HG02588 (cell line): ENCODE measurements at regions not wholly inside any gene's neighbourhood (a gene's known extent, or its start where the extent isn't known, plus 50 kb on each side); places are given as distances from the start of the nearest gene placed in this dataset.
"Not testable (repeated sequence)": the region's sequence is repeated elsewhere in the genome, so short reads cannot be mapped to it uniquely, and the experiment has no call there.

Experiments
- ATAC-seq: cut with Tn5 transposase; IDR thresholded peaks from one replicate; pipeline ENCODE4 v1.9.1; 2021; ENCODE audit warnings: mild to moderate bottlenecking, moderate library complexity; ENCODE audit not compliant: unreplicated experiment

DNA sequence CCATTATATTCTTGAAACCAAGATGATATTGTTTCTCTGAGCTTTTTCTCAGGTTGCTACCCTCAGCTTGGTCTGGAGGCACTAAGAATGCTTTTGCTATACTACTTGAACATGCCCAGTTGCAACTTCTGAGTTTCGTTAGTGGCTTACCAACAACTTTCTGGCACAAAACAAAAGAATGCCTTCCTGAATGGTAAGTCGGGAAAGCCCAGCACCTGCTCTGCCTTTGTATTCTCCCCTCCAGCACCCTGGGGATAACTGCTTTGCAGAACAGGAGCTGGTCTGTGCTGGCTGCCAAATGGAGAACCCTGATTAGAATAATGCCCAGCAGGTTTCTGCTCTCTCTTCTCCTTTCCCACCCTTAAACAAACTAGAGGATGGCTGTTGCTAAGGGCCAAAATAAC is 149.3 kb downstream of the TGFB2 start:
- ATAC-seq = no peak

DNA sequence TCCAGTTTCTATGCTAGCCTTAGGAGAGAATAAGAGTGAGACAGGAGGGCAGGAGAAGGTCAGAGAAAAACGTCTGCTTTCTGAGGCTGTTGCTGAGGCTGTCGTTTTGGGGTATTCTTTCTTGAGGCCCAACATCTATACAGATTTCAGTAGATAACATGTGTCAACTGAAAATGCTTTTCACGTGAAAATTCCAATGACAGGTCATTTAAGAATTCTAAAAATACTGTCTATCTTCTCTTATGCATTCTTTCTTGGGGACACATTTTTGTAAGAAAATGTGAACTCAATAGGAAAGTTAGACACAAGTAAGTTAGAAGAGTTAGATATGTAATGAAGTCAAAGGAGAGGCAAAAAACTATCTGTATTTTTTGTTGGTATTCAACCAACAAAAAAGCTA is 150.8 kb downstream of the TGFB2 start:
- ATAC-seq = no peak

DNA sequence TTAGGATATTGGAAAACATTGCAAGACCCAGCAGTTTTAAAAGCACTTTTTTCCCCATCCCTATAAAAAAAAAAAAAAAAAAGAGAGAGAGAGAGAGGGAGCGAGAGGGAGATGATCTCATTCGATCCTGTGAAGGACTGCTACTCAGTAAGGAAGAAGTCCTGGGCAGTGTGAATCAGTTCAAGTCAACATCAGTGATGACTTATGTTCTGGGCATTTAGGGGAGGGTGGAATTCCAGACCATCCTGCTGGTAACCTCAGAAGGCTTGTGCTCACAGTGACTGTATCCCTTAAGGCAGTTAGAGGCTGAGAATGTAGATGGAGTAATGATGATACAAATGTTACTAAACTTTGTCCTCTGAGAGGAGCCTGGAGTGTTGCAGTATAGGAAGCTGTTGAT is 151.4 kb downstream of the TGFB2 start:
- no peak for ATAC-seq

DNA sequence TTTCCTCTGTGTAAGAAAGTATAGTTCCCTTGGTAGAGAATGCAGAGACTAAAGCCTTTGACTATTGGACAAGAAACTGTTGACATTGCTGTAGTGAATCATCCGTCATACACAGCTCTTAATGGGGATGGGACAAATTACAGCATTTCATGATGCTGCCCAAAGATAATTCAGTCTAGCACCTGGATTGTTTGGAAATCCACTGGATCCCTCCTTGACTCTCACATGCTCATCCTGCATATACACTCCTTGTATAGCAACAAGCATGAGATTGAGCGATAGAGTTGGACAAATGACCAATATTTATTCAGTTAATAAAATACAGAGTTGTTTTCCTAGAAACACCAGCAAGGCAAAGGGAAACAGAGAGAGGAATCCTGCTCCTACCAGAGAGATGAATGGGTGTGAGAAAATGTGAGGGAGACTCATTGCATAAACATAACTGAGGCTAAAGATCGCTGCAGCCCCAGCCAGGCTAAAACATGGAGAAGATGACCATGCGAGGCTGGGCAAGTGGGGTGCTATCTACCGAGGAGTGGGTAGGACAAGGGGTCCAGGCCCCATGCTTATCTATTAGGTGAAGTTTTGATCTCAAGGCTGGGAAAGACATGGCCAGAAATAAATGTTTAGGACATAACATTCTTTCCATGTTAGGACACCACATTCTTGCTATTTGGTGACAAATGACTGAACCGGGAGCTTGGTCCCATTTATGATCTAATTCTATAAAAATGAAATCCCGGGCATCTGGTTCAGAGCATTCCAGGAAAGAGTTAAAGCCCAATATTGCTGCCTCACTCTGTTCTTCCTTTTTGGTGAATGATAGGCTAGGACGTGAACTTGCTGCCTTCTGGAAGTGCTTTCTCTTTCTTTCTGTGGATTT is 153.2 kb downstream of the TGFB2 start:
- ATAC-seq = no peak

DNA sequence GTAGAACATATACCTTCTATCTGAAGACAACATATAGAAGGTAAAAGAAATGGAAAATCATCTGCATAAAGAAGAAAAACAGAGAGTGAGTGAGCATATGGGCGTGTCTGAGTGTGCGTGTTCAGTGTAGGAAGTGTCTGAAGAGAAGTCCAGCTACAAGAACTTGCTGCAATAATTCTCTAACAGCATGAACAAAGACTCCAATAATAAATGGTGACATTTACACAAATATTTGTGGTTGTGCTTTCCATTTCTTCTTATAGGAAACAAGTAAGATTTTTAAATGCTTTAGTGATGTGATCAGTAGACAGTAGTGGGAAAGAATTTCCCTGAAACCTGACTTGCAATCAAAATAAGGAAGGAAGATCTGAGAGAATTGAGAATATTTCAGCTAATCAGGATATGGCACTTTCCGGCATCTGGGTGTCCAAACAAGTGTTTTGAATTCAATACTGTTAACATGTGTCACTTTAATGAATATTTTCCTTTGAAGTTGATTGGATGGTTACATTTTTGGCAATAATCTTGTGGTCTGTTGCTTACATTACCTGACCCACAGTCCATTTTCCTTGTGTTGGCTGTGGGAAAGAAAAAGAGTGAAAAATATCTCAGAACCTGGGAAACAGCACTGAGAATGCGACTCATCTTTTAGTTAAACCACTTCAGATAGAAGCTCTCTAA is 154.0 kb downstream of the TGFB2 start:
- no peak for ATAC-seq

DNA sequence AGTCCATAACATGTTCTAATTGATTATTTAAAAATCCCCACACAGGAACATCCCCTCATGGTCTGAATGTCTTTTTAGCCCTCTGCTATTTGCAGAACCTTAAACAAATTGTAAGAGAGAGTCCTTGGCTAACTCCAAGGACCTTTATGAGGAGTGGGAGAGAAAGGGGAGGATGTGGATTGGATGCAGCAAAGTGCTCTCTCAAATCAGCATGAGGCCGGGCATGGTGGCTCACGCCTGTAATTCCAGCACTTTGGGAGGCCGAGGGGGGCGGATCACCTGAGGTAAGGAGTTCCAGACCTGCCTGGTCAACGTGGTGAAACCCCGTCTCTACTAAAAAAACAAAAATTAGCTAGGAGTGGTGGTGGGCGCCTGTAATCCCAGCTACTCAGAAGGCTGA is 154.8 kb downstream of the TGFB2 start:
- ATAC-seq = no peak

DNA sequence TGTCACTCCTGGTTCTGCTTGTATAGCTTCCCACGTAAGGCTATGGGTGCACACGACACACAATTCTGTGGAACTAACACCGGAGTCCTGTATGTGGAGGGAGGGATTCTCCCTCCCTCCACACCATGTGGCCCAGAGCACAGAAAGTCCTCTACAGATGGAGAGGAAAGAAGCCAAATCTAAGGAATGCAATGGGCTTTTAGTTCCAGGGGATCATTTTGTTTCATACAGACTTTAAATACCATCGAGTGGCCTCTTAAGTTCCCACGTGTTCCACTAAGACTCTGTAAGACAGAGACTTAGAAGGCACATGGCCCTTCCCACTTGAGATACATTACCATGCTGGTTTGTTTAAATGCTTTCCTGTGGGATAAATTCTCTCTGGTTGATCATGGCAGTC is 156.0 kb downstream of the TGFB2 start:
- no peak for ATAC-seq

DNA sequence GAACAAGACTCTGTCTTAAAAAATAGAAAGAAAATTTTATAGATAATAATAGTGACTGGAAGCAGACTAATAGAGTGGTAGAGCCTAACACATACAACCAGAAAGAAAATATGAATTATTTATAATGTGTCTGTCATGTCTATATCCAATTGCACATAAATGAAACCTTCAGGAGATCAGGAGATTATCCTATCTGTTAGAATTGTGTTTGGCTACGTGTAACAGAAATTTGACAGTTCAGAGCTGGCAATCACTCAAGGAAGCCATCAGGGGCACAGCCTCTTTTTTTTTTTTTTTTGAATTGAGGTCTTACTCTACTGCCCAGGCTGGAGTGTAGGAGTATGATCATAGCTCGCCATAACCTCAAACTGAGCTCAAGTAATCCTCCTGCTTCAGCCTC is 157.2 kb downstream of the TGFB2 start:
- no peak for ATAC-seq

DNA sequence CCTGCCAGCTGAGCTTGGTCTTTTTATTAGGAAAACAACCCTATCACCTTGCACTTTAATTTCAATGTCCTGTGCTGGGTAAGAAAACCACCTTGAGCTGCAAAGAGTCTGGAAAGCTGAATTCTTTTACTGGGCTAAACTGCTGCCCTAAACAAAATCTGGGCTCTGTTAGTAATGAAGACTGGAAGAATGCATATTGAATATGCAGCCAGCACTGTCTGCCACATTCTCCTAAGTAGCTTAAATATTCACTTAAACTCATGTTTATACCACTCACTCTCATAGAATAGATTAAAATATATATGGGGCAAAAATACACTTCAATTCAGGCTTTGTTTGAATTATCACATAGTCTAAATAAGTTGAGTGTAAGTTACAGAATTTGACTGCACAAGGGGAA is 158.0 kb downstream of the TGFB2 start:
- ATAC-seq = no peak

DNA sequence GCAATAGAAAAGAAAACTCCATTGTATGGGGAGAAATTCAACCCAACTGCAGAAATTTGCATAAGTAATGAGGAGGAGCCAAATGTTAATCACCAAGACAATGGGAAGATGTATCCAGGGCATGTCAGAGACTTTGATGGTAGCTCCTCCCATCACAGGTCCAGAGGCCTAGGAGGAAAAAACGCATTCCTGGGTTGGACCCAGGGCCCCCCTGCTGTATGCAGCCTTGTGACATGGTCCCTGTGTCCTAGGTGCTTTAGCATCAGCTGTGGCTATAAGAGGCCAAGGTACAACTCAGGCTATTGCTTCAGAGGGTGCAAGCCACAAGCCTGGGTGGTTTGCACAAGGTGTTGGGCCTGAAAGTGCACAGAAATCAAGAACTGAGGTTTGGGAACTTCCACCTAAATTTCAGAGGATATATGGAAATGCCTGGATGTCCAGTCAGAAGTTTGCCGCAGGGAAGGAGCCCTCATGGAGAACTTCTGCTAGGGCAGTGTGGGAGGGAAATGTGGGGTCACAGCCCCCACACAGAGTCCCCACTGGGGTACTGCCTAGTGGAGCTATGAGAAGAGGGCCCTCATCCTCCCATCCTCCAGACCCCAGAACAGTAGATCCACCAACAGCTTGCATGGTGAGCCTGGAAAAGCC is 162.3 kb downstream of the TGFB2 start:
- ATAC-seq = no peak

DNA sequence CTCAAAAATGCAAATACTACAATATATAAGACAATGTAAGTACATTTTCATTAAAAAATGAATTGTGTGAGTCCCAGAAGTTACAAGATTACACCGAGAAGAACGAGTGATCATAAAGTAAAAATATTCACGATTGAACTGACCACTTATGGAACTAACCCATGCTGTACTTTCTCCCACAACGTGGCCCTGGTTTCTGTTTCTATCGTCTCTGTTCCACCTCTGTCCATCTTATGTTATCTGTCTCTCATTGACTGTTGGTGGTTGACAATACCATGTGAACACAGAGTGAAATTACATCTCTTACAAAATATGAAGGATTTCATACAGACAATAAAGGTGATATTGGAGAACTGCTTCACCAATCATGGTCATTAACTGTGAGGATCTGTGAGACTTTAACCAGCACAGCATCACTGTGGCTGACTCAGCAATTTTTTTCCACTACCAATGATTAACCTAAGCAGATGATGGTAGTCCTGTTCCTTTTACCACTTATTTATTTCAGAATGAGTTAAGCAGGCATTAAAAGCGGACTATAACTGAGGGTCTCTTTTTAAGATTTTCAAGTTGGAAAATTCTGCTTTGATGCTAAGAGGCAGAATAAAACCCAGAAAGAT is 165.1 kb downstream of the TGFB2 start:
- no peak for ATAC-seq

DNA sequence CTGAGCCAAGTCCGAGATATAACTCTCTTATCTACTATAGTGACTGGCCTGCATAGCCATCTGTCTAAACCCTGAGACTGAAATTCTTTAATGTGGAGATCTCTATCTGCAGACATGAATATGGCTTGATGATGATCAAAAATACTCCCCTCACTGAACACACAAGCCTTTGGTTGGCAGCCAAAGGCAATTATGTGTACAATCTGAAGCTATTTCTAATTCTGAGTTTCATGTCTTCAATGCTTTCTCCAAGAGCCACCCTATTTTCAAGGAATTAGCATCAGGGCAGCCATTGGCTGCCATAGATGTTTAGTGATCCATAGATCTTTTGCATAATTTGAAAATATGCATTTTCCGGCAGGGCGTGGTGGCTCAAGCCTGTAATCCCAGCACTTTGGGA is 168.2 kb downstream of the TGFB2 start:
- ATAC-seq = no peak

DNA sequence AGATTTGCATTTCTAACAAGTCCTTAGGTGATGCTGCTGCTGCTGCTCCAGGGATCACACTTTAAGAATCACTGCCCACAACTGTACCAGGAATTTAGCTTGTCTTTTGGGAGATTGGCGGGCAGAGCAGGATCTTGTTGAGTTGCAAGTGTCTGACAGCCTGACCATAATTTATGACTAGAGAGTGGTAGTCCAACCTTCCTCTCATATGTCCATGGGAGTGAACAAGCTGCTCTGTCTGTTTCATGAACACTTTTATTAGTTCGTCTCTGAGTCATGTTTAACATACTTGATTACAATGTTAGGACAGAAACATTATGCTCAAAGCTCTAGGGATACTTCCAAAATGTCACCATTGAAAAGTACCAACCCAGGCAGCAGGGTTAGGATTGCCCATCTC is 169.6 kb downstream of the TGFB2 start:
- no peak for ATAC-seq

DNA sequence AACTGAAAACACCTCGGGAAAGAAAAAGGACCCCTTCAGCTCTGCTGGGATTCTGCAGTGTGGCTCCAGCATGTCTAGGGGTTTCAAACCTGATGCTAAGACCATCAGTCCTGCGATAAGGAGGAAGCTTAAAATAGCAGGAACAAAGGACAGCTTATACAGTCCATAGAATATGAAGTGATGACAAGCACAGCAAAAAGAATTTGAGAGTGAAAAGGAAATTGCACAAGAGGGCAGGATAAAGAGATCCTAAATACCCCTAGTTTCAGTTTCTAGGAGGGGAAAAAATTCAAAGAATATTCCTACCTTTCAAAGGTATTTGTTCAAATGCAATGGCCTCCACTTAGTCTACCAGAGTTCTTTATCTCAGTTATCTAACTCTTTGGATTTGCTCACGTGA is 171.4 kb downstream of the TGFB2 start:
- ATAC-seq = no peak

DNA sequence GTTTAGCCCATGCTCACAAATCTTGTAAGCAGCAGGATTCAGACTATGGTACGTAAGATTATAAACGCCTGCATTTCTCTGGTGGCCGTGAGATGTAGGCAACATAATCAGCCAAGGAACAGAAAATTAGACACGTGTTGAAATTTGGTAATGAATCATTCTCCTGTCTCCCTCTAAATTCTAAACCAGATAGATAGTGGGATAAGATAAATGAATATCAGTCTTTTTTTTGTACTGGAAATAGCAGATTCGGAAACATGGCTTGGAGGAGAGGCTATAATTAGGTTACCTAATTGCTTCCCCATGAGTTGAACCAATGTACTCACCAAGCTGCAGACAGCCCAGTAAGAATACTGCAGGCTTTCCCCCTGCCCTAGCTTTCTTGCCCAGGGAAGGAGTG is 172.3 kb downstream of the TGFB2 start:
- ATAC-seq = no peak

DNA sequence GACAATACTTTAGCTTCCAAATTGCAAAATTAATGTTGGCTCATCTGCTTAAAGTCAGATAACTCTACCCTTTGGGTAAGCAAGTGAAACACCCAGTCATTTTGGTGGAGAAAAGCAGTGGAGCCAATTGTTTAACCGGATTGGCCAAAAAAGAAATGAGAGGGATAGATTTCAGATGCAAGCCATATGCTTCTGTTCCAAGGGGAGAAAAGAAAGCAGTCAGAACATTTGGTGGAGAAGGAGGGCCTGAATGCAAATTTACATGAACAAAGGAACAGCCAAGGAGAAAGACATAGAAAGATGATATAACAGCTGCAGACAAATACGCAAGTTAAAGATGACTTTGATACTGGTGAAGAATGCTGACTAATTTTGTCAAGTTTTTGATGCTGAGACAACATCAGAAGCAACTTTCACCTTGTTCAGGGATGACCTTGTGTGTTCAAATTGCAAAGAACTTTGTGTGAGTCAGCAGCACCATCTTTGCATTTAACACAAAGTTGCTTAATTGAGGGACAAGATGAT is 173.1 kb downstream of the TGFB2 start:
- ATAC-seq = no peak

DNA sequence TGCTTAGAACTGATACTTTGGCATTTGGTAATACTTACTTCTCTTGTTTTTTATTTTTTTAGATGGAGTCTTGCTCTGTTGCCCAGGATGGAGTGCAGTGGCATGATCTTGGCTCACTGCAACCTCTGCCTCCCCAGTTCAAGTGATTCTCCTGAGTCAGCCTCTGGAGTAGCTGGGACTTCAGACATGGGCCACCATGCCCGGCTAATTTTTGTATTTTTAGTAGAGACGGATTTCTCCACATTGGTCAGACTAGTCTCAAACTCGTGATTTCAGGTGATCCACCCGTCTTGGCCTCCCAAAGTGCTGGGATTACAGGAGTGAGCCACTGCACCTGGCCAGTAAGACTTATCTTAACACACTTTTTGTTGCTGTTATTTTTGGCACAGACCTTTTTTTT is 175.5 kb downstream of the TGFB2 start:
- not testable (repeated sequence) for ATAC-seq

DNA sequence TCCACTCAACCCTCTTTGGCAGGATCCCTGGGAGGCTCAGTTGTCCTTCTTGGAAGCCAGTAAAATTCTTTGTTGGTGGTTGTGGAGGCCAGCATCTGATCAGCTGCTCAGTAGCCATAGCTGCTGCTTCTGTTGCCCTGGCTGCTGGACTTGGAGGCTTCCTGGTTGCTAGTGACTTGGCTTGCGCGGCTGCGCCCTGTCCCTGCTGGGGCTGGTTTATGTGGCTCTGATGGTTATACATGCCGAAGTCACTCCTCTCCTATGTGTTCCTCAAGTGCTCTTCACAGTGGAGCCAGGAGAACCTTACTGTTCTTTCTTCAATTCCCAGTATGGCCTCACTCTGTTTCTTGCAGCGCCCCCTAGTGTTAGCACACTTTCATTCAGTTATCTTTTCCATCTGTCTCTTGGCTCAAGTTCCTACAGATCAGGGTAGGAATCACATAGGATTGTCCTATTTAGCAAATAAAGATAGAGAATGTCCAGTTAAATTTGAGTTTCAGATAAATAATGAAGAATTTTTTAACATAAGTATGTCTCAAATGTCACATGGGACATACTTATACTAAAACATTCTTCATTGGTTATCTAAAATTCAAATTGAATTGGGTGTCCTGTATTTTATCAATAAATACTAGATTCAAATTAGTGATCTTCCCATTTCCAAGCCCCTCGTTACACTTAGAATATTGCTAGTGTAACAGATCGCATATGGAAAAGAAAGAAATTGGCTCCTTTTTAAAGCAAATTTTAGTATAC is 176.5 kb downstream of the TGFB2 start:
- ATAC-seq = no peak

DNA sequence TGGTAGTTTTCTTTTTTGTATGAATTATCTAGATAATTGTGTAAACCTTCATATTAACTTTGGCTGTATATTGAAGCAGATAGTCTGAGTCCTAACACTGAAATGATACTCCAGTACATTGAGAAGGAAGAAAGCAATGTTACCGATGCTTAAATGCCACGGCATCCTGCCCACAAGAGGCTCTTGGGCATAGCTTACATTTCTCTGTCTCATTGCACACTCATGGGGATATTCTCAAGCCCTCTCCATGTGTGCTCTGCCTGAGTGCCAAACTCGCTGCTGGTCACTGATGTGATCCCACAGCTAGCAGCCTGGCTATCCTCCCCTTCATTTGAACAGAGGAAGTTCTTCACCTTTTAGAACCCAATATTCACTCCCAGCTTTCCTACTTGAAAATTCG is 179.4 kb downstream of the TGFB2 start:
- ATAC-seq = no peak

DNA sequence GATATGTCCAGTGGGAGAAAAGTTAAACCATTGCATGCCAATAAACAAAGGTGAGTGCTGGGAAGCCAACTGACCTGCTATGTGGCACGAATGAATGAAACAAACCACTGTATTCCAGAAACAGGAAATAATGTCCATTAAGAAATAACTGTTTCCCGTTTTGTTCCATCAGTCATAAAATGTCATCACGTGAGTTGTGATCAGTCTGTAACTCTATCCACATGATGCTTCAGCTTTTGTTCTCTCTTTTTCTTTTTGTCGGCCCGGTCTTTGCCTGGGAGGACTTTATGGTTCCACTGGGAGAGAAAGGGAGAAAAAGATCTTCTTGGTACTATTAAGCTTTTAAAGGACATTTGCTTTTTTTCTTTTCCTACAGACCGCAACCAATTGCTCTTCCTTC is 179.9 kb downstream of the TGFB2 start:
- no peak for ATAC-seq
